ENCODE measurements at regions not wholly inside any gene's neighbourhood (a gene's known extent, or its start where the extent isn't known, plus 50 kb on each side); places are given as distances from the start of the nearest gene placed in this dataset.
"Not testable (repeated sequence)": the region's sequence is repeated elsewhere in the genome, so short reads cannot be mapped to it uniquely, and the experiment has no call there.

DNA sequence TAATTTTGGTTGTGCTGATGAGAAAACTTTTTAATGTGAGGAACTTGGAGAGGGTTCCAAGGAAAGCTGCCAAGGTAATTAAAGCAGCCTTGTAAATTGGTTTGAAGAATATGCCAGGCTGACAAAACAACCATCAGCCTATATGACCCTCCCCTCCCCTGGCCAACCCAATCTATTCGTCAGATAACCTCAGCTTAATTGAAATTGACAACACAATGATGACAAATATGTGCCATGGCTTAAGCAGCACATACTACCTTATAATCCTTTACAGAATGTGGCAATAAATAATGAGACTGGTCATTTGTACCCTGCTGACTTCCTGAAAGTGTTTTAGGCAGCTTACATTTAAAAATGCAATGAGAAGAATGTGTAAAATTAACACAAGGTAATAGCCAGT, 118.2 kb downstream of the EFHB start:
- H3K9me2 ChIP-seq (ENCODE audit: insufficient read depth, low read length) = no peaks in the 10 kb centered on the region
- no peak overlapping the region for H3K9ac ChIP-seq (ENCODE audit: low read length)
- no peaks in the 10 kb centered on the region for H4K20me1 ChIP-seq (ENCODE audit: insufficient read depth)
- no peaks in the 10 kb centered on the region for H3F3A ChIP-seq (ENCODE audit: insufficient read depth, low read length, poor library complexity, severe bottlenecking)
- no peaks in the 10 kb centered on the region for H3K27me3 ChIP-seq (ENCODE audit: insufficient read depth, low read depth, low read length)
- no peak overlapping the region for H2AFZ ChIP-seq (ENCODE audit: low read depth, low read length)
- no peaks in the 10 kb centered on the region for H3K79me2 ChIP-seq (replicated peaks; ENCODE audit: insufficient read depth, low read length)
- no peak overlapping the region for H3K27ac ChIP-seq (ENCODE audit: low read length)
- TF ChIP-seq RAD21 (conservative IDR thresholded peaks at IDR 0.05) = no peak
- no peak for TF ChIP-seq MXI1 (conservative IDR thresholded peaks at IDR 0.05; ENCODE audit: poor library complexity, severe bottlenecking)
- TF ChIP-seq EP300 (conservative IDR thresholded peaks at IDR 0.05; ENCODE audit: poor library complexity, severe bottlenecking) = no peak
- TF ChIP-seq, protein P1, sequence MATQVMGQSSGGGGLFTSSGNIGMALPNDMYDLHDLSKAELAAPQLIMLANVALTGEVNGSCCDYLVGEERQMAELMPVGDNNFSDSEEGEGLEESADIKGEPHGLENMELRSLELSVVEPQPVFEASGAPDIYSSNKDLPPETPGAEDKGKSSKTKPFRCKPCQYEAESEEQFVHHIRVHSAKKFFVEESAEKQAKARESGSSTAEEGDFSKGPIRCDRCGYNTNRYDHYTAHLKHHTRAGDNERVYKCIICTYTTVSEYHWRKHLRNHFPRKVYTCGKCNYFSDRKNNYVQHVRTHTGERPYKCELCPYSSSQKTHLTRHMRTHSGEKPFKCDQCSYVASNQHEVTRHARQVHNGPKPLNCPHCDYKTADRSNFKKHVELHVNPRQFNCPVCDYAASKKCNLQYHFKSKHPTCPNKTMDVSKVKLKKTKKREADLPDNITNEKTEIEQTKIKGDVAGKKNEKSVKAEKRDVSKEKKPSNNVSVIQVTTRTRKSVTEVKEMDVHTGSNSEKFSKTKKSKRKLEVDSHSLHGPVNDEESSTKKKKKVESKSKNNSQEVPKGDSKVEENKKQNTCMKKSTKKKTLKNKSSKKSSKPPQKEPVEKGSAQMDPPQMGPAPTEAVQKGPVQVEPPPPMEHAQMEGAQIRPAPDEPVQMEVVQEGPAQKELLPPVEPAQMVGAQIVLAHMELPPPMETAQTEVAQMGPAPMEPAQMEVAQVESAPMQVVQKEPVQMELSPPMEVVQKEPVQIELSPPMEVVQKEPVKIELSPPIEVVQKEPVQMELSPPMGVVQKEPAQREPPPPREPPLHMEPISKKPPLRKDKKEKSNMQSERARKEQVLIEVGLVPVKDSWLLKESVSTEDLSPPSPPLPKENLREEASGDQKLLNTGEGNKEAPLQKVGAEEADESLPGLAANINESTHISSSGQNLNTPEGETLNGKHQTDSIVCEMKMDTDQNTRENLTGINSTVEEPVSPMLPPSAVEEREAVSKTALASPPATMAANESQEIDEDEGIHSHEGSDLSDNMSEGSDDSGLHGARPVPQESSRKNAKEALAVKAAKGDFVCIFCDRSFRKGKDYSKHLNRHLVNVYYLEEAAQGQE (IDR thresholded peaks at IDR 0.05; ENCODE audit: borderline replicate concordance) = no peak
- TF ChIP-seq EZH2 (IDR thresholded peaks at IDR 0.05; ENCODE audit: borderline replicate concordance, insufficient read depth, low read length, poor library complexity, severe bottlenecking) = no peak
- no peak for TF ChIP-seq POLR2AphosphoS5 (IDR thresholded peaks at IDR 0.05)
- TF ChIP-seq TAF1 (IDR thresholded peaks at IDR 0.05; ENCODE audit: low read depth) = no peak
- TF ChIP-seq, protein P2, sequence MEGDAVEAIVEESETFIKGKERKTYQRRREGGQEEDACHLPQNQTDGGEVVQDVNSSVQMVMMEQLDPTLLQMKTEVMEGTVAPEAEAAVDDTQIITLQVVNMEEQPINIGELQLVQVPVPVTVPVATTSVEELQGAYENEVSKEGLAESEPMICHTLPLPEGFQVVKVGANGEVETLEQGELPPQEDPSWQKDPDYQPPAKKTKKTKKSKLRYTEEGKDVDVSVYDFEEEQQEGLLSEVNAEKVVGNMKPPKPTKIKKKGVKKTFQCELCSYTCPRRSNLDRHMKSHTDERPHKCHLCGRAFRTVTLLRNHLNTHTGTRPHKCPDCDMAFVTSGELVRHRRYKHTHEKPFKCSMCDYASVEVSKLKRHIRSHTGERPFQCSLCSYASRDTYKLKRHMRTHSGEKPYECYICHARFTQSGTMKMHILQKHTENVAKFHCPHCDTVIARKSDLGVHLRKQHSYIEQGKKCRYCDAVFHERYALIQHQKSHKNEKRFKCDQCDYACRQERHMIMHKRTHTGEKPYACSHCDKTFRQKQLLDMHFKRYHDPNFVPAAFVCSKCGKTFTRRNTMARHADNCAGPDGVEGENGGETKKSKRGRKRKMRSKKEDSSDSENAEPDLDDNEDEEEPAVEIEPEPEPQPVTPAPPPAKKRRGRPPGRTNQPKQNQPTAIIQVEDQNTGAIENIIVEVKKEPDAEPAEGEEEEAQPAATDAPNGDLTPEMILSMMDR (IDR thresholded peaks at IDR 0.05; ENCODE audit: poor library complexity, severe bottlenecking) = no peak
- TF ChIP-seq SMC3 (conservative IDR thresholded peaks at IDR 0.05; ENCODE audit: poor library complexity) = no peak
- H3K9me3 ChIP-seq (ENCODE audit: low read length) = no peaks in the 10 kb centered on the region
- H3K4me2 ChIP-seq (ENCODE audit: low read length) = no peak overlapping the region
- no peak overlapping the region for H3K4me3 ChIP-seq (ENCODE audit: low read length)
- H3K36me3 ChIP-seq (ENCODE audit: insufficient read depth, low read length) = no peaks in the 10 kb centered on the region

DNA sequence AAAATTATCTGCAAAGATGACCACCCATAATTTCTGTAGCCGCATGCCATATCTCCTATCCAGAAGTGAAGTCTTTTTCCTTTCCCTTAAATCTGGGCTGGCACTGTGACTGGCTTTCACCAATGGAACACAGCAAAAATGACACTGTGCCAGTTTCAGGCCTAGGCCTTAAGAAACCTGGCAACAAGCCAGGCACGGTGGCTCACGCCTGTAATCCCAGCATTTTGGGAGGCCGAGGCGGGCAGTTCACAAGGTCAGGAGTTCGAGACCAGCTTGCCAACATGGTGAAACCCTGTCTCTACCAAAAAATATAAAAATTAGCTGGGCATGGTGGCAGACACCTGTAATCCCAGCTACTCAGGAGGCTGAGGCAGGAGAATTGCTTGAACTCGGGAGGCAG, 120.3 kb downstream of the EFHB start:
- not testable (repeated sequence) for H3F3A ChIP-seq (ENCODE audit: insufficient read depth, low read length, poor library complexity, severe bottlenecking); H3K4me2 ChIP-seq (ENCODE audit: low read length); H3K9me3 ChIP-seq (ENCODE audit: low read length); H3K9me2 ChIP-seq (ENCODE audit: insufficient read depth, low read length); H2AFZ ChIP-seq (ENCODE audit: low read depth, low read length); H3K36me3 ChIP-seq (ENCODE audit: insufficient read depth, low read length); H3K9ac ChIP-seq (ENCODE audit: low read length); H3K27ac ChIP-seq (ENCODE audit: low read length); H4K20me1 ChIP-seq (ENCODE audit: insufficient read depth); H3K79me2 ChIP-seq (replicated peaks; ENCODE audit: insufficient read depth, low read length); H3K27me3 ChIP-seq (ENCODE audit: insufficient read depth, low read depth, low read length); H3K4me3 ChIP-seq (ENCODE audit: low read length)

DNA sequence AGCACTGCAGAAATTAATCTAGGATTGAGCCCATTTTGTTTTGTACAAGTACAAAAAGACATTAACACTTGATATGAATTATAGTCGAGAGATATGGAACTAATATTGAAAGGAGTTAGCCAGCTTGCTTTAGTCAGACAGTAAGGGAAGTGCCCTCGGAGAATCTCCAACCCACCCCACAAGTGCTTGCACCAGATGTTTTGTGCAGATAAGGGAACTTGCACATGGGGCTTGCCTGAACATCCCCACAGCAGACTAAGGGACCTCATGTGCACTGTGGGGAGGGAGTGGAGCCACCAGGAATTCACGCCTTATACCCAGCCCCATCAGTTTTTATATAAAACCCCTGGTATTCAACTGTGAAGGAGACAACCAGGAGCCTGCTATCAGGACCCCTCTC, 122.3 kb downstream of the EFHB start:
- Histone ChIP-seq H3K9me2 (ENCODE audit: insufficient read depth, low read length) (no peaks in the 10 kb centered on the region), H3K4me2 (ENCODE audit: low read length) (no peak overlapping the region), H3K36me3 (ENCODE audit: insufficient read depth, low read length) (no peaks in the 10 kb centered on the region), H3K27ac (ENCODE audit: low read length) (no peak overlapping the region), H2AFZ (ENCODE audit: low read depth, low read length) (no peak overlapping the region), H4K20me1 (ENCODE audit: insufficient read depth) (no peaks in the 10 kb centered on the region), H3K9ac (ENCODE audit: low read length) (no peak overlapping the region), H3K79me2 (replicated peaks; ENCODE audit: insufficient read depth, low read length) (no peaks in the 10 kb centered on the region), H3K4me3 (ENCODE audit: low read length) (no peak overlapping the region), H3K9me3 (ENCODE audit: low read length) (no peaks in the 10 kb centered on the region), H3F3A (ENCODE audit: insufficient read depth, low read length, poor library complexity, severe bottlenecking) (no peaks in the 10 kb centered on the region), H3K27me3 (ENCODE audit: insufficient read depth, low read depth, low read length) (no peaks in the 10 kb centered on the region)
- no peak for TF ChIP-seq TAF1 (IDR thresholded peaks at IDR 0.05; ENCODE audit: low read depth)
- TF ChIP-seq EP300 (conservative IDR thresholded peaks at IDR 0.05; ENCODE audit: poor library complexity, severe bottlenecking) = no peak
- TF ChIP-seq MXI1 (conservative IDR thresholded peaks at IDR 0.05; ENCODE audit: poor library complexity, severe bottlenecking) = no peak
